Testis (tissue), 2 donors: ENCODE measurements at regions not wholly inside any gene's neighbourhood (a gene's known extent, or its start where the extent isn't known, plus 50 kb on each side); places are given as distances from the start of the nearest gene placed in this dataset.

Source experiments
- DNase-seq: peaks from one replicate; pipeline ENCODE4 v3.0.0-alpha.2; 2019
- H3K27ac ChIP-seq, 2 donors: fragments of 200-600 bp; sonication (generic); one replicate each; pipeline ENCODE4 v1.5.1; 2019
- H3K27me3 ChIP-seq: fragments of 200-600 bp; sonication (generic); one replicate; pipeline ENCODE4 v1.5.1; 2019
- H3K36me3 ChIP-seq: fragments of 200-600 bp; sonication (generic); one replicate; pipeline ENCODE4 v1.5.1; 2017; ENCODE audit warnings: low read depth; ENCODE audit errors: missing control alignments
- H3K4me1 ChIP-seq: fragments of 200-600 bp; sonication (generic); one replicate; pipeline ENCODE4 v1.5.1; 2019
- H3K4me3 ChIP-seq, 2 donors: fragments of 200-600 bp; sonication (generic); one replicate each; pipeline ENCODE4 v1.5.1; 2017 to 2019
- H3K9me3 ChIP-seq: fragments of 200-600 bp; sonication (generic); one replicate; pipeline ENCODE4 v1.5.1; 2017
- CTCF ChIP-seq, 3 experiments: fragments of 450-650 bp in 2 of 3; fragments of 200-600 bp in 1 of 3; sonication (generic) in 1 of 3; IDR thresholded peaks; one replicate each; pipeline ENCODE4 v1.5.1; 2016 to 2019; ENCODE audit warnings: antibody characterized with exemption in 3 of 3, mild to moderate bottlenecking in 2 of 3, moderate library complexity in 1 of 3
- POLR2A ChIP-seq: fragments of 450-650 bp; IDR thresholded peaks from one replicate; pipeline ENCODE4 v1.6.1; 2017; ENCODE audit warnings: antibody characterized with exemption, mild to moderate bottlenecking, moderate library complexity
- WGBS, 2 donors: methylation state at CpG; one replicate each; pipeline ENCODE4 v1.1.5; 2018; 5-methylcytosine and 5-hydroxymethylcytosine counted together
- intact Hi-C: fragments of 100-400 bp; cut with DNase I; formaldehyde crosslinking; loops from one replicate; pipeline ENCODE4 v1.15.1; 2023; ENCODE audit warnings: low total_unique reads

DNA sequence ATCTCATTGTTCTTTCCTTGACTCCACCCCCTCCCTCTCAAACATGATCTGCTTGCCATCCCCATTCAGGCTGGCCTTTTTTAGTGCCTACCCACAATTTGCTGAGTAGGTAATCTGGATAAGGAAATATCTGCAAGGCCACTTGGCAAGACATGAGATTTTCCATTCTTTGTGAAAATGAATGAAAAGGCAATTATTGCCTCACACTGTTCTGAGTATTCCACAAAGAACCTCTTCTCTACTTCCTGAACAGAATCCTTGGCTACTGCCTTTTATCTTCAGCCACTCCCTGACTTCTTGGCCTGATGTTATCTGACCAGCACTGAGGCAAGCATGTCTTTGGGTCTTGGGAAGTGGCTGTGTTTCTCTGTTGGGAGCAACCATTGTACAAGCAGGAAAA lies 263.2 kb upstream of the ATP2B1 start:
- DNase-seq: peak; percentile 30
- Histone ChIP-seq H3K36me3 (no peaks in the 10 kb centered on the region), H3K4me3 (no peak overlapping the region), H3K4me1 (peaks cover 8% of the 10 kb centered on the region), H3K27me3 (no peaks in the 10 kb centered on the region), H3K9me3 (no peaks in the 10 kb centered on the region), H3K27ac (no peak overlapping the region)
- no peak for TF ChIP-seq CTCF (IDR thresholded peaks at IDR 0.05)
- no peak for TF ChIP-seq POLR2A
- intact Hi-C loops: no loop called here

DNA sequence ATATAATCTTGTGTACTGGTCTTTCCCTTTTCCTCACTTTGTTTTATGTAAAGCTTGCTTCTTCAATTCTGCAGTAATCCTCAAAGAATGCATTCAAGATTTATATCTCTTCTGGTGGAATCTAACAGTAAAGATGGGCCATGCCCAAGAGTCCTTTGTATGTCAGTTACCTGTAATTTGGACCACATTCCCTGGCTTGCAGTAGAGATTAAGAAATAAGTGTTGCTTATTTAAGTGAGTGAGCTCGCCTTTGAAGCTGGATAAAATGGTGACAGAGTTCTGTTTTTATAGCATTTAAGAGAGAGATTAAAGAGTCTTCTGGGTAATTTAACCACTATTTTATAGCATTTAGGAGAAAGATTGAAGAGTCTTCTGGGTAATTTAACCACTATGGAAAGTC lies 262.1 kb upstream of the ATP2B1 start:
- 97 to 98% methylated on average over 1 of the region's 1 CpG for WGBS, 2 donors
- Histone ChIP-seq H3K4me3 (no peak overlapping the region), H3K36me3 (no peaks in the 10 kb centered on the region), H3K4me1 (peaks cover 8% of the 10 kb centered on the region), H3K27me3 (no peaks in the 10 kb centered on the region), H3K9me3 (no peaks in the 10 kb centered on the region), H3K27ac (no peak overlapping the region)
- intact Hi-C loops: no loop called here
- DNase-seq: no peak
- TF ChIP-seq POLR2A: no peak
- no peak for TF ChIP-seq CTCF (IDR thresholded peaks at IDR 0.05)

DNA sequence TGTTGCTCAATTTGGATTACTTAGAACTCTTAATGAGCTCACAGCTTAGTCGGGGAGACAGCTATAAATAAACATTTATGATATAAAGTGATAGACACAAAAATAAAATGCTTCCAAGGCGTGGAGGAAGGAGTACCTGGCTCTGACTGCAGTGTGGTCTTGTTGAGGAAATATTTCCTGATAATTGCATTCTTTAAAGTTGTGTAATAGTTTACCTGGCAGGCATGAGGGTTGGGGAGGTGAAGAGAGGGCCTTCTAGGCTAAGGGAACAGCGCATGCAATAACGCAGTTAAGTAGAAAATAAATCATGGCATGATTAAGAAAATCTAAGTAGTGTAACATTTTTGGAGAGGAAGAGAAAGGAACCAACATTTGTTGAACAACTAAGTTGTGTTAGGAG lies 260.5 kb upstream of the ATP2B1 start:
- H3K9me3 ChIP-seq: no peaks in the 10 kb centered on the region
- TF ChIP-seq POLR2A (no peak), CTCF (IDR thresholded peaks at IDR 0.05) (no peak)
- no peak overlapping the region for H3K4me3 ChIP-seq
- intact Hi-C loops: no loop called here
- H3K4me1 ChIP-seq: peaks cover 8% of the 10 kb centered on the region
- no peak for DNase-seq
- H3K36me3 ChIP-seq: no peaks in the 10 kb centered on the region
- no peaks in the 10 kb centered on the region for H3K27me3 ChIP-seq
- 89 to 93% methylated on average over 4 of the region's 4 CpGs for WGBS, 2 donors
- no peak overlapping the region for H3K27ac ChIP-seq

- H3K4me3 ChIP-seq: no peak overlapping the region
- no peaks in the 10 kb centered on the region for H3K36me3 ChIP-seq
- no peaks in the 10 kb centered on the region for H3K9me3 ChIP-seq
- H3K27me3 ChIP-seq: no peaks in the 10 kb centered on the region
- intact Hi-C loops: no loop called here
- 81 to 83% methylated on average over 6 of the region's 6 CpGs for WGBS, 2 donors
- H3K27ac ChIP-seq: no peak overlapping the region
- peaks cover 8% of the 10 kb centered on the region for H3K4me1 ChIP-seq
- DNase-seq: no peak
- TF ChIP-seq CTCF (IDR thresholded peaks at IDR 0.05) (no peak), POLR2A (no peak)
These were observed 259.6 kb upstream of the ATP2B1 start for GRCh38 chr12:89968151-89968700.

- intact Hi-C loops: no loop called here
These were observed 258.0 kb upstream of the ATP2B1 start for GRCh38 chr12:89966495-89967240.

More at GRCh38 chr12:89966495-89967240, 258.0 kb upstream of the ATP2B1 start:
- no peak for DNase-seq
- Histone ChIP-seq H3K27me3 (no peaks in the 10 kb centered on the region), H3K27ac (no peak overlapping the region), H3K4me1 (peaks cover 3% of the 10 kb centered on the region), H3K4me3 (no peak overlapping the region), H3K36me3 (no peaks in the 10 kb centered on the region), H3K9me3 (no peaks in the 10 kb centered on the region)
- 55 to 58% methylated on average over 4 of the region's 4 CpGs for WGBS, 2 donors
- no peak for TF ChIP-seq POLR2A
